ENCODE measurements at regions not wholly inside any gene's neighbourhood (a gene's known extent, or its start where the extent isn't known, plus 50 kb on each side); places are given as distances from the start of the nearest gene placed in this dataset.

DNA sequence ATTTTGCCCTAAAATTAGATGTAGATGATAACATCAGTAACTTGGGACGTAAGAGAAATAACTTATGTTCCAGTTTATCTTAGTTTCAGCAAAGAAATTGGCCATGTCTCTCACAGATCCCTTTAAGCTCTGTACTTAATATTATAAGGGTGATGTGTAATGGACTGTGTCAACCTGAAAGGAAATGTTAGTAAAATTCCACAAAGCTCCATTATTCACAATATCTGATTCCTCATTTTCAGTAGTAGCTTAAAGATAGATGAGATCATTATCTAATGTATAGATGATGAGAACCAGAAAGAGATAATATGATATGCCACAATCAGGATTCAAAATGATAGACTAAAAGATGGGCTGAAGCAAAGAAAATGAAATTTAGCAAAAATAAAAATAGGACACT is 316.8 kb upstream of the CHRM2 start:
- POLR2A ChIA-PET, result no interaction called here
- DNase-seq (ENCODE audit: low read depth, low spot score), result no peak
- H3K4me3 ChIP-seq (ENCODE audit: low read depth, low read length), result no peak overlapping the region
- CTCF ChIA-PET, result no interaction called here
- TF ChIP-seq, protein P1, sequence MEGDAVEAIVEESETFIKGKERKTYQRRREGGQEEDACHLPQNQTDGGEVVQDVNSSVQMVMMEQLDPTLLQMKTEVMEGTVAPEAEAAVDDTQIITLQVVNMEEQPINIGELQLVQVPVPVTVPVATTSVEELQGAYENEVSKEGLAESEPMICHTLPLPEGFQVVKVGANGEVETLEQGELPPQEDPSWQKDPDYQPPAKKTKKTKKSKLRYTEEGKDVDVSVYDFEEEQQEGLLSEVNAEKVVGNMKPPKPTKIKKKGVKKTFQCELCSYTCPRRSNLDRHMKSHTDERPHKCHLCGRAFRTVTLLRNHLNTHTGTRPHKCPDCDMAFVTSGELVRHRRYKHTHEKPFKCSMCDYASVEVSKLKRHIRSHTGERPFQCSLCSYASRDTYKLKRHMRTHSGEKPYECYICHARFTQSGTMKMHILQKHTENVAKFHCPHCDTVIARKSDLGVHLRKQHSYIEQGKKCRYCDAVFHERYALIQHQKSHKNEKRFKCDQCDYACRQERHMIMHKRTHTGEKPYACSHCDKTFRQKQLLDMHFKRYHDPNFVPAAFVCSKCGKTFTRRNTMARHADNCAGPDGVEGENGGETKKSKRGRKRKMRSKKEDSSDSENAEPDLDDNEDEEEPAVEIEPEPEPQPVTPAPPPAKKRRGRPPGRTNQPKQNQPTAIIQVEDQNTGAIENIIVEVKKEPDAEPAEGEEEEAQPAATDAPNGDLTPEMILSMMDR (IDR thresholded peaks at IDR 0.05; ENCODE audit: insufficient read depth, low read length, missing control alignments), result no peak

DNA sequence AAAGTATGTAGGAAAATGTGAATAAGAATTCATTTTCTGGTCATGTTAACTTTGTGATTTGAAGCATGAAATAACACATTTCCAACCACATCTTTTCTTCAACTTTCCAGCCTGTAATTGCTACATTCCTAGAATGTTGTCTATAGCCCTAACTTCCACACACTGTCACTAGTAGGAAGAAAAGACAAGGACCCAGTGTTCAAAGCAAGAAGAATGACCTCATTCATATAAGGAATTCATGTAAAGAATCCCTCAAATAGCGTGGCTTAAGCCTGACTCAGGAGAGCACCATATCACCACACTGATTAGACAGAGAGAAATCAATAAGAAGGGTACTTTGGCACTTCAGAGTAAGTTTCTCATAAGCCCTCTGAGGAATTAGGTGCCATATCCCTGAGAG is 318.7 kb upstream of the CHRM2 start:
- CTCF ChIA-PET, result no interaction called here

DNA sequence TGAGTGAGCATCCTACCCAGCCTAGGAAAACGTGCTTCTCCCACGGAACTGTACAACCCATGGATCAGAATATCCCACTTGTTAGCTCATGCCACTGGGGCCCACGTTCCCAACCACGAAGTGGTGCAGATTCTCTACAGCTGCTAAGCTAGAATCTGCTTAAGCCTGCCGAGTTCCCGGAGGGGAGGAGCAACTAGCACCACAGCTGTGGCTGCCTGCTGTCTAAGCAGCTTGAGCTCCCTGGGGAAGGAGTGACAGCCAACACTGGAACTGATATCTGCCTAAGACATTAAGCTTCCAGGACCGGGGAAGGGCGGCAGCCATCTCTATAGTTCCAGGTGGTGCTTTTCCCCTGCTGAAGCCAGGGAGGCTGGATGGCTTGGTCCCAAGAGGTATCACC is 334.7 kb upstream of the CHRM2 start:
- POLR2A ChIA-PET, result no interaction called here
- CTCF ChIA-PET, result no interaction called here
- H3K4me3 ChIP-seq (ENCODE audit: low read depth, low read length), result no peak overlapping the region
- DNase-seq (ENCODE audit: low read depth, low spot score), result no peak
- TF ChIP-seq, protein P1 (IDR thresholded peaks at IDR 0.05; ENCODE audit: insufficient read depth, low read length, missing control alignments), result no peak

More for the DNA sequence above, 318.7 kb upstream of the CHRM2 start:
- H3K4me3 ChIP-seq (ENCODE audit: low read depth, low read length), result no peak overlapping the region
- TF ChIP-seq, protein P1 (IDR thresholded peaks at IDR 0.05; ENCODE audit: insufficient read depth, low read length, missing control alignments), result no peak
- no peak for DNase-seq (ENCODE audit: low read depth, low spot score)
- POLR2A ChIA-PET, result no interaction called here

GRCh38 chr7:136530831-136531230 is 337.6 kb upstream of the CHRM2 start:
- CTCF ChIA-PET, result no interaction called here
- TF ChIP-seq, protein P1 (IDR thresholded peaks at IDR 0.05; ENCODE audit: insufficient read depth, low read length, missing control alignments), result no peak
- DNase-seq (ENCODE audit: low read depth, low spot score), result no peak
- H3K4me3 ChIP-seq (ENCODE audit: low read depth, low read length), result no peak overlapping the region
- POLR2A ChIA-PET, result no interaction called here

DNA sequence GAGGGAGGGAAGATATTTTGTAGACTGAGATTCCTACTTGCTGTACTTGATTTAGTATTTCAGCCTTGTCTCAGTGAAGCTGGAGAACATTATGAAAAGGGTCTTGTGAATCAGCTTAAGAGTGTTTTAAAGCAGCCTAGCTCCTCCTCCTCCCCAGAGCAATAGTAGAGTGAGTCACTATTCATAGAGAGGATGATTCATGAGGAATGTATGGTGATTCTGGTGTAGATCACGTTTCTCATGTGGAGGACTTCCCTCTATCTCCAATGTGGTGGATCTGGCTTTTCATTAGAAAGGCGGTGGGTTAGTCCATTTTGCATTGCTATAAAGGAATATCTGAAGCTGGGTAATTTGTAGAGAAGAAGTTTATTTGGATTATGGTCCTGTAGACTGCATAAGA is 340.1 kb upstream of the CHRM2 start:
- TF ChIP-seq, protein P1 (IDR thresholded peaks at IDR 0.05; ENCODE audit: insufficient read depth, low read length, missing control alignments), result no peak
- H3K4me3 ChIP-seq (ENCODE audit: low read depth, low read length), result no peak overlapping the region
- POLR2A ChIA-PET, result no interaction called here
- peak; percentile 38 for DNase-seq (ENCODE audit: low read depth, low spot score)
- CTCF ChIA-PET, result no interaction called here

DNA sequence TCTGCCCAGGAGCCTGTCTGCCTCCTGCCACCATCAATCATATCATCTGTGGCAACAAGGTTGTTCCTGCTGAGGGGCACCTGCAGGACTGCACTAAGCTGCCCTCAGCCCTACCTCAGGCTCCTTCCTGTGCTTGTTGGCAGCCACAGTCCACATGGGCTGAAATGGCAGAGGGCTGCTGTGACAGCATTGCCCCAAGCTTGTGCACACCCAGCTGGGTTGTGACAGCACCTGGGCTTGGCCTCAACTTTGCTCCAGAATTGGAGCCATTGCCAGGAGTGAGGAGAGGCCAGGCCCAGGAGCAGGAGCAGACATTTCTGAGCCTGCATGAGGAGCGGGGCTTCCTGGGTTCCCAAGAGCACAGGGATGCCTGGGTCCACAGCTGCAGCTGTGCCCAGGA is 340.9 kb upstream of the CHRM2 start:
- ChIA-PET POLR2A (no interaction called here), CTCF (no interaction called here)
- TF ChIP-seq, protein P1 (IDR thresholded peaks at IDR 0.05; ENCODE audit: insufficient read depth, low read length, missing control alignments), result no peak
- H3K4me3 ChIP-seq (ENCODE audit: low read depth, low read length), result no peak overlapping the region
- no peak for DNase-seq (ENCODE audit: low read depth, low spot score)
